ENCODE measurements at regions not wholly inside any gene's neighbourhood (a gene's known extent, or its start where the extent isn't known, plus 50 kb on each side); places are given as distances from the start of the nearest gene placed in this dataset.

DNA sequence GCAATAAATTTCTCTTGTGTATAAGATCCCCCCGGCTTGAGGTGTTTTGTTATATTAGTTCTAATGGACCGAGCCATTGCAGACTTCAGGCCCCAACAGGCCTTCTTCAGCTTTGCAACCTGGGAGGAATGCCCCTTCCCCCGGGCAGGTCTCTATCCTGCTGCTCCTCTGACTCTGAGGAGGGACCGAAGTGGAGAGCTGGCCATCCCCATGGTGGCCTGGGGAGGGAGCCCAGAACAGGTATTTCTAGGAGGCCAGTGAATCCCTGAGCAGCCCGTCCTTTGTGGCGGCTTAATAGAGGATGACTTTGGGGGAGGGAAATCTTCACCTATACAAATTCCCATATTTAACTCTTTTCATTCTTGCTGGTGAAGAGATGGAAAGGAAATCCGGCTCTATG is 715.8 kb upstream of the SOX11 start:
- no peaks in the 10 kb centered on the region for H3K27me3 ChIP-seq (ENCODE audit: control insufficient read depth in 1 of 2, insufficient read depth in 2 of 2, low read length in 2 of 2)
- H3K4me3 ChIP-seq (ENCODE audit: low read length), result no peak overlapping the region
- no peak overlapping the region for H3K27ac Mint-ChIP-seq
- DNase-seq (no peak), ATAC-seq (ENCODE audit: poor library complexity) (no peak)
- H3K4me1 Mint-ChIP-seq (ENCODE audit: low read depth), result no peaks in the 10 kb centered on the region
- peaks cover 7% of the 10 kb centered on the region for H3K9me3 Mint-ChIP-seq
- H3K4me3 Mint-ChIP-seq, result no peak overlapping the region
- no peaks in the 10 kb centered on the region for H3K36me3 Mint-ChIP-seq (ENCODE audit: low read depth)
- POLR2A ChIA-PET, result no interaction called here
- no peaks in the 10 kb centered on the region for H3K27me3 Mint-ChIP-seq
- no peak overlapping the region for H3K27ac ChIP-seq (ENCODE audit: low read depth in 1 of 2, low read length in 2 of 2)
- CTCF ChIA-PET, result no interaction called here
- intact Hi-C loops (cut with DNase I, micrococcal nuclease), result no loop called here
- H3K9me3 ChIP-seq (ENCODE audit: control insufficient read depth in 1 of 2, insufficient read depth in 1 of 2, low read length in 2 of 2), result peaks cover 0 to 24% of the 10 kb centered on the region in 2 experiments
- H3K4me1 ChIP-seq (ENCODE audit: insufficient read depth, low read length), result no peaks in the 10 kb centered on the region
- TF ChIP-seq, protein P1, sequence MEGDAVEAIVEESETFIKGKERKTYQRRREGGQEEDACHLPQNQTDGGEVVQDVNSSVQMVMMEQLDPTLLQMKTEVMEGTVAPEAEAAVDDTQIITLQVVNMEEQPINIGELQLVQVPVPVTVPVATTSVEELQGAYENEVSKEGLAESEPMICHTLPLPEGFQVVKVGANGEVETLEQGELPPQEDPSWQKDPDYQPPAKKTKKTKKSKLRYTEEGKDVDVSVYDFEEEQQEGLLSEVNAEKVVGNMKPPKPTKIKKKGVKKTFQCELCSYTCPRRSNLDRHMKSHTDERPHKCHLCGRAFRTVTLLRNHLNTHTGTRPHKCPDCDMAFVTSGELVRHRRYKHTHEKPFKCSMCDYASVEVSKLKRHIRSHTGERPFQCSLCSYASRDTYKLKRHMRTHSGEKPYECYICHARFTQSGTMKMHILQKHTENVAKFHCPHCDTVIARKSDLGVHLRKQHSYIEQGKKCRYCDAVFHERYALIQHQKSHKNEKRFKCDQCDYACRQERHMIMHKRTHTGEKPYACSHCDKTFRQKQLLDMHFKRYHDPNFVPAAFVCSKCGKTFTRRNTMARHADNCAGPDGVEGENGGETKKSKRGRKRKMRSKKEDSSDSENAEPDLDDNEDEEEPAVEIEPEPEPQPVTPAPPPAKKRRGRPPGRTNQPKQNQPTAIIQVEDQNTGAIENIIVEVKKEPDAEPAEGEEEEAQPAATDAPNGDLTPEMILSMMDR (IDR thresholded peaks at IDR 0.05), result no peak
- no peaks in the 10 kb centered on the region for H3K36me3 ChIP-seq (ENCODE audit: insufficient read depth, low read length)

DNA sequence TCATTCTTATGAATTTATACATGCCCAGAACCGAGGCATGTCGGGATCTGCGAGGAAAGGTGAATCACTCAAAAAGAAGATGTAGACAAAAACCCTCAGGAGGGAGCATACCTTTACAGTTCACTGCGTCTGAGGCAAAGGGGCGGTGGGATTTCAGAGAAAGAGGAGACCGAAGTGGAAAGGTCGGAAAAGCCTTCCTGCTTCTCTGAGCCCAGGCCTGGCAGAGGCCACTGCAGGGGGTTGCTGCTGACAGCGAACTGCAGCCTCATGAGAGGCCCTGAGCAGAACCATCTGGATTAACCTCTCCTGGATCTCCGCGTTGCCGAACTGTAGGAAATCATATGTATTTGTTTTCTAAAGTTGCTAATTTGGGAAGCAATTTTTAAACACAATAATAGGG is 713.1 kb upstream of the SOX11 start:
- DNase-seq (no peak), ATAC-seq (ENCODE audit: poor library complexity) (no peak)
- peaks cover 7% of the 10 kb centered on the region for H3K9me3 Mint-ChIP-seq
- H3K9me3 ChIP-seq (ENCODE audit: control insufficient read depth in 1 of 2, insufficient read depth in 1 of 2, low read length in 2 of 2), result peaks cover 0 to 15% of the 10 kb centered on the region in 2 experiments
- CTCF ChIA-PET, result no interaction called here
- no peaks in the 10 kb centered on the region for H3K36me3 ChIP-seq (ENCODE audit: insufficient read depth, low read length)
- H3K4me1 Mint-ChIP-seq (ENCODE audit: low read depth), result no peaks in the 10 kb centered on the region
- no peaks in the 10 kb centered on the region for H3K27me3 Mint-ChIP-seq
- POLR2A ChIA-PET, result no interaction called here
- intact Hi-C loops (cut with DNase I, micrococcal nuclease), result no loop called here
- H3K36me3 Mint-ChIP-seq (ENCODE audit: low read depth), result no peaks in the 10 kb centered on the region
- H3K4me3 Mint-ChIP-seq, result no peak overlapping the region
- H3K4me1 ChIP-seq (ENCODE audit: insufficient read depth, low read length), result no peaks in the 10 kb centered on the region
- H3K27ac Mint-ChIP-seq, result no peak overlapping the region
- no peak overlapping the region for H3K27ac ChIP-seq (ENCODE audit: low read depth in 1 of 2, low read length in 2 of 2)
- no peaks in the 10 kb centered on the region for H3K27me3 ChIP-seq (ENCODE audit: control insufficient read depth in 1 of 2, insufficient read depth in 2 of 2, low read length in 2 of 2)
- H3K4me3 ChIP-seq (ENCODE audit: low read length), result no peak overlapping the region
- TF ChIP-seq, protein P1 (IDR thresholded peaks at IDR 0.05), result no peak

- CTCF ChIA-PET, result no interaction called here
- H3K36me3 Mint-ChIP-seq (ENCODE audit: low read depth), result no peaks in the 10 kb centered on the region
- no peaks in the 10 kb centered on the region for H3K27me3 ChIP-seq (ENCODE audit: control insufficient read depth in 1 of 2, insufficient read depth in 2 of 2, low read length in 2 of 2)
- H3K36me3 ChIP-seq (ENCODE audit: insufficient read depth, low read length), result no peaks in the 10 kb centered on the region
- H3K27ac ChIP-seq (ENCODE audit: low read depth in 1 of 2, low read length in 2 of 2), result no peak overlapping the region
- H3K4me3 Mint-ChIP-seq, result no peak overlapping the region
- no peaks in the 10 kb centered on the region for H3K4me1 ChIP-seq (ENCODE audit: insufficient read depth, low read length)
- peaks cover 0 to 18% of the 10 kb centered on the region in 2 experiments for H3K9me3 ChIP-seq (ENCODE audit: control insufficient read depth in 1 of 2, insufficient read depth in 1 of 2, low read length in 2 of 2)
- no peaks in the 10 kb centered on the region for H3K4me1 Mint-ChIP-seq (ENCODE audit: low read depth)
- ATAC-seq (ENCODE audit: poor library complexity) (no peak), DNase-seq (no peak)
- no peak overlapping the region for H3K27ac Mint-ChIP-seq
- POLR2A ChIA-PET, result no interaction called here
- no peaks in the 10 kb centered on the region for H3K27me3 Mint-ChIP-seq
- H3K4me3 ChIP-seq (ENCODE audit: low read length), result no peak overlapping the region
- intact Hi-C loops (cut with DNase I, micrococcal nuclease), result no loop called here
- H3K9me3 Mint-ChIP-seq, result peaks cover 7% of the 10 kb centered on the region
- TF ChIP-seq, protein P1 (IDR thresholded peaks at IDR 0.05), result no peak
Observed at GRCh38 chr2:4980995-4981394, 711.2 kb upstream of the SOX11 start.

Measured in CD4-positive, alpha-beta T cell (primary cell).